Kidney capillary endothelial cell (primary cell): ENCODE measurements at regions not wholly inside any gene's neighbourhood (a gene's known extent, or its start where the extent isn't known, plus 50 kb on each side); places are given as distances from the start of the nearest gene placed in this dataset.
A peak's percentile ranks its signal among the peaks of the same experiment; 100 is the strongest.
"Not testable (repeated sequence)": the region's sequence is repeated elsewhere in the genome, so short reads cannot be mapped to it uniquely, and the experiment has no call there.

ENCODE experiments used
- DNase-seq: peaks from one replicate; pipeline ENCODE4 v3.0.0-alpha.2; 2018; ENCODE audit warnings: low spot score

DNA sequence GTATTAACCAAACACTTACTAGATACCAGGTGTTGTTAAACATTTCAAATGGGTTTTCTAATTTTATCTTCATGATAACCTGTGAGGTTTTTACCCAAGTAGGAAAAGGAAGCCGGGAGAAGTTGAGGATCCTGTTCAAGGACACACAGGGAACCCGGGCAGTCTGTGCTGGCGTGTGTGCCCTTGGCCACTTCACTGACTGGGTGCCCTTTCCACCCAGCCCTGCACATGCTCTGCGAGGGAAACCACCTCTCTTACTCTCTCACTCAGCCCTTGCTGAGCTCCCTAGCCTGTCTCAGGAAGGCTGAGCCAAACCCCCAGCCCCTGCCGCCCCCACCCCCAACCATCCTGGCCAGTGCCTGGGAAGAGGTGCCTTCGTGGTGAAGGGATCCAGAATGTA lies 51.8 kb downstream of the TEX44 start:
- no peak for DNase-seq

DNA sequence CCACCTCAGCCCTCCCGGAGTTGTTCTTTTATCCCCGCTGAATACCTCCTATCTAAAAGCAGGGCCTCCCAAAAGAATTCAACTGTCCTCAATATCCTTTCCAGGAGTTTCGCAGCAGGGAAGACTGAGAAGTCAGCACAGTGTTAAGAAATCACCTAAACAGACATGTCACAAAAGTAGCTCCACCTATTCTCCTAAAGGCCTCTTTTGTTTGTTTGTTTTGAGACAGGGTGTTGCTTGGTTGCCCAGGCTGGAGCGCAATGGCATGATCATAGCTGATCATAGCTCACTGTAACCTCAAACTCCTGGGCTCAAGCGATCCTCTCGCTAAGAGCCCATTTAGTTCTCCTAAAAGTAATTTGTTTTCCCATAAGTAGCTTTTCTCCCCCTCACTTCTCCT lies 53.8 kb downstream of the TEX44 start:
- DNase-seq: no peak

DNA sequence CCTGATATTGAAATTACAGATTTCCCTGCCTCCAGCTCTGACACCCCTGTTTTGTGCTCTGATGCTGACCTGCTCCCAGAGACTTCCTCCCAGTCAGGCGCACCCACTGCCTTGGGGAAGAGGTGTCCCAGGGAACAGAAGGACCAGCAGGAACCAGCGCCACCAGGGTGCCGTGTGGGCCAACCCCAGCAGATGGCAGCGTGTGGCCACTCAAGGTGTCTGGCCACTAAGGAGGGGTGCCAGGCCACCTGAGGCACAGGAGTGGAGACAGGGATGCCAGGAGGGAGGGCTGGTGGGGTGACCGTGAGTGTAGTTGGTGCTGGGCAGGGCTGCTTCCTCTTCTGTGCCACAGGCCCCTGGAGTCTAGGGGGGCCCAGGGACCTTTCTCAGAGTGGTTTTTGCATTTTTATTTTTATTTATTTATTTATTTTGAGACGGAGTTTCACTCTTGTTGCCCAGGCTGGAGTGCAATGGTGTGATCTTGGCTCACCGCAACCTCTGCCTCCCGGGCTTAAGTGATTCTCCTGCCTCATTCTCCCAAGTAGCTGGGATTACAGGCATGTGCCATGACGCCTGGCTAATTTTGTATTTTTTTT lies 56.0 kb downstream of the TEX44 start:
- peak; percentile 47 for DNase-seq

DNA sequence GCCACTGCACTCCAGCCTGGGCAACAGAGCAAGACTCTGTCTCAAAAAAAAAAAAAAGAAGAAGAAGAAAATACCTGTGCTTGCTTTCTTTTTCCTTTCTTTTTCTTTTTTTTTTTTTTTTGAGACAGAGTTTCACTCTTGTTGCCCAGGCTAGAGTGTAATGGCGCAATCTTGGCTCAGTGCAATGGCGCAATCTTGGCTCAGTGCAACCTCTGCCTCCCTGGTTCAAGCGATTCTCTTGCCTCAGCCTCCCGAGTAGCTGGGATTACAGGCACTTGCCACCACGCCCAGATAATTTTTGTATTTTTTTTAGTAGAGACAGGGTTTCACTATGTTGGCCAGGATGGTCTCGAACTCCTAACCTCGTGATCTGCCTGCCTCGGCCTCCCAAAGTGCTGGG lies 56.8 kb upstream of the PTMA start:
- DNase-seq: not testable (repeated sequence)

DNA sequence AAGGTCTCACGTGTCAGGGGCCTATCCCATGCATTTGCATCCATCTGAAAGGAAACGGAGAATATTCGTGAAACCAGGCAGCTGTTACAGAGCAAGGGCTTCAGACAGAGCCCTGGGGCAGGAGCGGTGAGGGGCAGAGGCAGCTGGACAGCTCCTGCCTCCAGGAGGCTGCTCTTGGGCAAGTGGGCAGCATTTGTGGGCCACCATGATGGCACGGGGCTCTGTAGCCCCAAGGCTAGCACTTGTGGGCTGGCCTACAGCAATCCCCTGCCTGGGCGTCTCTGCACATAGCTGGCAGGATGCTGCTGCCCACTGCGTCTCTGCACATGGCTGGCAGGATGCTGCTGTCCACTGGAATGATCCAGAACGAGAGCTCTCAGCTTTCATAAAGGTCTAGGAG lies 52.8 kb upstream of the PTMA start:
- DNase-seq: no peak

DNA sequence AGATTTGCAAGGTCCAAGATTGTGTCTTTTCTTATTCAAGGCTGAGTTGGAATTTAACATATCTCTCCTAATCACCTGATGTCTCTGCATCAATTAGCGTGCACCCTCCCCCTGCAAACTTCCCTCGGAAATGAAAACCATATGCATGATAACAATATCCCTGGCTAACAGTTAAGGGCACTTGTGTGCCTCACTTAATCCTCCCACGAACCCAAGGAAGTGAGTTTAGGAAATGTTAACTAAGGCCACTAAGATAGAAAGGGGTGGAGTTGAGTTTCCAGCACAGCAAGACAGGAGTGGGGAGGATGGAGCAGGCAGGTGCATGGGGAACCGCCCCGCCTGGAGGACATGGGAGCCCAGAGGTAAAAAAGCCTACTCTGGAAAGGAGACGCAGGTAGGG lies 52.4 kb upstream of the PTMA start:
- no peak for DNase-seq
